GM13976 (cell line): ENCODE measurements at regions not wholly inside any gene's neighbourhood (a gene's known extent, or its start where the extent isn't known, plus 50 kb on each side); places are given as distances from the start of the nearest gene placed in this dataset.

ENCODE experiments used
- DNase-seq: peaks from one replicate; pipeline ENCODE4 v3.0.0; 2012; ENCODE audit warnings: low spot score
- in situ Hi-C: fragments of 300-500 bp; cut with MboI; formaldehyde crosslinking; loops from one replicate; pipeline ENCODE4 v1.12.0; 2022; ENCODE audit warnings: low sequenced_read_pairs, mixed read lengths, inconsistent platforms; ENCODE audit not compliant: unreplicated experiment
- TF ChIP-seq, protein P1 (sequence below): IDR thresholded peaks from 2 replicates; pipeline ENCODE4 v1.5.1; 2012; ENCODE audit warnings: borderline replicate concordance, mild to moderate bottlenecking; ENCODE audit not compliant: insufficient read depth; ENCODE audit errors: extremely low read depth, missing control alignments, control extremely low read depth

DNA sequence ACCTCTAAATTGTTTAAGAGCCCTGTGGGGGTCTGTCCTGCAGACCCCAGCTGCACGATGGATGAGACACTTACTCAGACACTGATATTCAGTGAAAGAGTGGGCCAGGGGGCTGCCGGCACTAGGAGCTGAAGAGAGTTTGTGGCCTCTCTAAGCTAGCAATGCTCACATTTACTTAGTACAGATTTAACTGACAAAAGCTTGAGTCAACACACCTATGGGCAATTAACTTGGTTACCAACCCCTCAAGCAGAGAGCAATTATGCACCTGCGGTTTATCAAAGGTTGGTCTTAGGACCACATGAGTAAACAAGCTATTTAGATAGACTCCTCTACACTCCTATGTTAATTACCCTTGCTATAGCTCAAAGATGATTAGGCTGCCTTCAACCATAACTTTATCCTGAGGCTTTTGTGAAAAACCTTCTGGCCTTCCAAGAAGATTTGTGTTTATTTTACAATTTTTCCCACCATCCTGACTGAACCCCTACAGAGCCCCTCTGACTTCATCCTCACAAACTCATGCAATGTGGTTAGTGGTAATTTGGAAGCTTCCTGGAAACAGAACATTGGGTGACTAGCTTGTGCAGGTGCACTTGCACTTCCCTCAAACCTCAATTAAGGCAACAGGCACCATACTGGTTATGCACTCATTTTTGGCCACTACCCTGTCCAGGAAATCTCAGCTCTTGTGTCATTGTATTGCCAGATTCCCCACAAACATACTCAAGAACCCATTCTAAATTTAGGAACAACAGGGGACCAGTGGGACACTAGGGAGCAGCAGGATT is 234.4 kb upstream of the ITM2A start:
- no peak for DNase-seq
- in situ Hi-C loops, result no loop called here
- TF ChIP-seq, protein P1, sequence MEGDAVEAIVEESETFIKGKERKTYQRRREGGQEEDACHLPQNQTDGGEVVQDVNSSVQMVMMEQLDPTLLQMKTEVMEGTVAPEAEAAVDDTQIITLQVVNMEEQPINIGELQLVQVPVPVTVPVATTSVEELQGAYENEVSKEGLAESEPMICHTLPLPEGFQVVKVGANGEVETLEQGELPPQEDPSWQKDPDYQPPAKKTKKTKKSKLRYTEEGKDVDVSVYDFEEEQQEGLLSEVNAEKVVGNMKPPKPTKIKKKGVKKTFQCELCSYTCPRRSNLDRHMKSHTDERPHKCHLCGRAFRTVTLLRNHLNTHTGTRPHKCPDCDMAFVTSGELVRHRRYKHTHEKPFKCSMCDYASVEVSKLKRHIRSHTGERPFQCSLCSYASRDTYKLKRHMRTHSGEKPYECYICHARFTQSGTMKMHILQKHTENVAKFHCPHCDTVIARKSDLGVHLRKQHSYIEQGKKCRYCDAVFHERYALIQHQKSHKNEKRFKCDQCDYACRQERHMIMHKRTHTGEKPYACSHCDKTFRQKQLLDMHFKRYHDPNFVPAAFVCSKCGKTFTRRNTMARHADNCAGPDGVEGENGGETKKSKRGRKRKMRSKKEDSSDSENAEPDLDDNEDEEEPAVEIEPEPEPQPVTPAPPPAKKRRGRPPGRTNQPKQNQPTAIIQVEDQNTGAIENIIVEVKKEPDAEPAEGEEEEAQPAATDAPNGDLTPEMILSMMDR, result no peak

- TF ChIP-seq, protein P1, result no peak
- in situ Hi-C loops, result no loop called here
- no peak for DNase-seq
These were observed 225.1 kb upstream of the ITM2A start for GRCh38 chrX:79592259-79592658.

DNA sequence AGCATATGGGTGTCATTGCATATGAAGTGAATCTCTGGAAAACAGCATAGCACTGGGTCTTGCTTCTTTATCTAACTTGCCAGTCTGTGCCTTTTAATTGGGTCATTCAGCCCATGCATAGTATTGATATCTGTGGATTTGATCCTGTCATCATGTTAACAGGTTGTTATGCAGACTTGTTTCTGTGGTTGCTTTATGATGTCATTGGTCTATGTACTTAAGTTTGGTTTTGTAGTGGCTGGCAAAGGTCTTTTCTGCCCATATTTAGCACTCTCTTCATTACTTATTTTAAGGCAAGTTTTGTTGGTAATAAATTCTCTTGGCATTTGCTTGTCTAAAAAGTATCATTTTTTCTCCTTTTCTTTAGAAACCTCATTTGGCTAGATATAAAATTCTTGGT is 221.1 kb upstream of the ITM2A start:
- TF ChIP-seq, protein P1, result no peak
- DNase-seq, result no peak
- in situ Hi-C loops, result no loop called here

DNA sequence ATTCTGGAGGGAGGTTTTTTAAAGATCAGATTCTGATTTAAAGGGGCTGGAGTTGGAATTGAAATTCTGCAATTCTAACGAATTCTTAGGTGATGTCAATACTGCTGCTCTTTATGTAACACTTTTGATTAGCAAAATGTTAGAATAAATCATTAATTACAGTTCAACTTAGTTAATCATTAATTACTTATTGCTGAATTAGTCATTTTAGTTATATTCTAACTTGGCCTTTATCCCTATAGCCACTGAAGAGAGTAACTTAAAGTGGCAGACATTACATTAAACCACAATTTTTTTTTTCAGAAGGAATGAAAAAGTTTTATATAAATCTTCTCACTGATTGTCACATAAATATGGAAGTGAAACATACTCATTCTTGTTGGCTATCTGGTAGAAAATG is 206.6 kb upstream of the ITM2A start:
- TF ChIP-seq, protein P1, result no peak
- no peak for DNase-seq
- in situ Hi-C loops, result no loop called here

DNA sequence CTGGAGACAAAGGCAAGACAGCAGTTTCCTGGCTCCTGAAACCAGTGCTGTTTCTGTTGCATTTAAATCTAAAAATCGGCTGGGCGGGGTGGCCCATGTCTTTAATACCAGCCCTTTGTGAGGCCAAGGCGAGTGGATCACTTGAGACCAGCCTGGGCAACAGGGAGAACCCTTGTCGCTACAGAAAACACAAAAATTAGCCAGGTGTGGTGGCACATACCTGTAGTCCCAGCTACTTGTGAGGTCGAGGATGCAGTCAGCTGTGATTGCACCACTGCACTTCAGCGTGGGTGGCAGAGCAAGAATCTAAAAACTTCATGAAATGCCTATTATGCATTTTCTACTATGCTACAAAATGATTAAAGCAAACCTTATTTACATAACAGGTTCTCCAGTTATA is 205.4 kb upstream of the ITM2A start:
- in situ Hi-C loops, result no loop called here
- TF ChIP-seq, protein P1, result no peak
- no peak for DNase-seq

DNA sequence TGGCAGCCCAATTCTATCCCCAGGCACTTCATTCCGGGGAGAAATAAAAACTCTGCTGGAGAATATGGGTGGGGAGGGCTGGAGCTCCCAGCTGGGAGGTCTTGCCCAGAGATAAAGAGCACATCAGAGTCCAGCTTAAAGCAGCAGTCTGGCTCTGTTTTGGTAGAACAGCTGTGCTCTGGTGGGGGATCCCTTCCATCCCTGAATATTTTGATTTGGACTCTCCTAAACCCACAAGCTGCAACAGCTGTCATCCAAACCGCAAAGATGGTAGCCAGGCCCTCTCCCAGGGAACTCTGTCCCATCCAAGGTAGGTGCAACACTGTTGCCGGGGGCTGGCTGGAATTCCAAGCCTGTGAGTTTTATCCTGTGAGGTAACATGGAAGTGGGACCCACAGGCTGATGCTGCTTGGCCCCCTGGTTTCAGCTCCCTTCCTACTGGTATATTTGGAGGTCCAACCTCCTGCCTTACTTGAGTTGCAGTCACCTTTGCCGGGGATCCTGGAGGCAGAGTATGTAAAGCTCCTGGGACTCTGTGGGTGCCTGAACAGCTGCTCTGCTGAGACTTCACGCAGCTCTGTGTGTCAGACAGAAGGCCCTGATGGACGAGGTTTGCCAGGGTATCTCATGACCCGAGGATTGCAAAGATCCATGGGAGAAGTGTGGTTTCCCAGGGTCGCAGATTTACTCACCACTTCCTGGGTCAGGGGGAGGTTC is 203.5 kb upstream of the ITM2A start:
- in situ Hi-C loops, result no loop called here
- no peak for DNase-seq
- TF ChIP-seq, protein P1, result no peak

DNA sequence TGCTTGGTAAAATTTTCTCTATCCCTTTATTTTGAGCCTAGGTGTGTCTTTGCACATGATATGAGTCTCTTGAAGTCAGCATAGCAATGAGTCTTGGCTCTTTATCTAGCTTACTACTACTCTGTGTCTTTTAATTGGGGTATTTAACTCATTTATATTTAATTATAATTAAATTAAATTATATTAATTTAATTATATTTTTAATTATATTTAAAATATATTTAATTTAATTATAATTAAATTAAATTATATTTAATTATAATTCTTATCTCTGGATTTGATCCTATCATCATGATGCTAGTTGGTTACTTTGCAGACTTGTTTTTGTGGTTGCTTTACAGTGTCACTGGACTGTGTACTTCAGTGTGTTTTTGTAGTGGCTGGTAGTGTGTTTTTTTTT is 201.2 kb upstream of the ITM2A start:
- TF ChIP-seq, protein P1, result no peak
- DNase-seq, result no peak
- in situ Hi-C loops, result no loop called here
